K562 (cell line): ENCODE measurements at regions not wholly inside any gene's neighbourhood (a gene's known extent, or its start where the extent isn't known, plus 50 kb on each side); places are given as distances from the start of the nearest gene placed in this dataset.

Source experiments
- NFIC ChIP-seq: fragments of 450-650 bp; IDR thresholded peaks from 2 replicates; pipeline ENCODE4 v1.6.1; 2017; ENCODE audit warnings: mild to moderate bottlenecking, inconsistent platforms
- POLR2AphosphoS5 ChIP-seq: IDR thresholded peaks from 2 replicates; pipeline ENCODE4 v1.6.1; 2011; ENCODE audit warnings: mild to moderate bottlenecking, low read depth, low read length, moderate library complexity; ENCODE audit not compliant: control insufficient read depth, insufficient read depth

DNA sequence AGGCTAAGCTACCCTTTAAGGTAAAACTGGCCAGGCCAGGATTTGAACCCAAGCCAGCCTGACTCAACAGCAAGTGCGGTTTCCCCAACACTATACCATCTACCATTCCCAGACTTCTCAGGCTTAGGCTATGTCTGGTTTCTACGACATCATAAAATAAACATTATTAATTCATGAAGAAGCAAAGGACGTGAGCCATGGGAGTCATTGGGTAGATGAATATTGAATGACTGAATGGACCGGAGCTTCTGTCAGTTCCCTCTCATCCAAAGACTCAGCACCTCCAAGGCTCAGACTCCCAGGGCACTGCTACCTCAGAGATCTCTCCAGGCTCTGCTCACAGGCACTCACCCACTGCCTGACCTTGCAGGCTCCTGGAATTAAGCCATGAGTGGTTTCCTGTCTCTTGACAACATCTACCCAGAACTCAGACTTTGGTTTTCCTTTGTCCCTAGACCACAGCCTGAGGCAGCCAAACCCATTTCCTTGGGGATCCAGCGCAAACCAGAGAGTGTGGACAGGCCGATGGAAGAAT is 64.6 kb upstream of the STEAP1B start:
- TF ChIP-seq POLR2AphosphoS5 (no peak), NFIC (no peak)
